H1 (cell line): ENCODE measurements at regions not wholly inside any gene's neighbourhood (a gene's known extent, or its start where the extent isn't known, plus 50 kb on each side); places are given as distances from the start of the nearest gene placed in this dataset.

Experiments
- CTCF ChIA-PET: fragments of 300-600 bp; sonication (Branson Sonifier 250); formaldehyde crosslinking; loops from one replicate; lab custom pipeline; 2021; ENCODE audit not compliant: partially characterized antibody; lab: Charles Lee
- POLR2A ChIA-PET: fragments of 300-600 bp; sonication (Branson Sonifier 250); formaldehyde crosslinking; loops from one replicate; lab custom pipeline; 2021; ENCODE audit warnings: inconsistent platforms; ENCODE audit not compliant: partially characterized antibody; lab: Charles Lee
- DNase-seq, 2 experiments: peaks; one replicate each; pipeline versions ENCODE4 v3.0.0 to v3.0.0-alpha.2; 2010 to 2022; ENCODE audit warnings: low spot score in 2 of 2, low read depth in 1 of 2, mixed read lengths in 1 of 2
- FAIRE-seq: peaks from 2 replicates; lab custom pipeline; 2011; peaks lifted over from hg19 to GRCh38; lab: Jason Lieb, UNC
- H2AFZ ChIP-seq: 2 replicates; pipeline ENCODE4 v1.8.1; 2012; ENCODE audit warnings: low read length, inconsistent platforms
- H2AK5ac ChIP-seq: 2 replicates; pipeline ENCODE4 v1.6.1; 2013; ENCODE audit warnings: low read depth, low read length
- H2BK120ac ChIP-seq: replicated peaks from 2 replicates; pipeline ENCODE3; 2013; ENCODE audit warnings: low read depth, low read length, inconsistent platforms
- H2BK12ac ChIP-seq: 2 replicates; pipeline ENCODE4 v1.6.1; 2013; ENCODE audit warnings: low read depth, low read length
- H2BK15ac ChIP-seq: 2 replicates; pipeline ENCODE4 v1.6.1; 2013; ENCODE audit warnings: low read length
- H2BK20ac ChIP-seq: 2 replicates; pipeline ENCODE4 v1.6.1; 2013; ENCODE audit warnings: low read length
- H2BK5ac ChIP-seq: 2 replicates; pipeline ENCODE4 v1.6.1; 2013; ENCODE audit warnings: low read depth, low read length
- H3K14ac ChIP-seq: 2 replicates; pipeline ENCODE4 v1.6.1; 2013; ENCODE audit warnings: inconsistent platforms; ENCODE audit not compliant: insufficient read length
- H3K18ac ChIP-seq: 2 replicates; pipeline ENCODE4 v1.6.1; 2013; ENCODE audit warnings: low read length; ENCODE audit errors: extremely low read depth
- H3K23ac ChIP-seq: 2 replicates; pipeline ENCODE4 v1.6.1; 2013; ENCODE audit warnings: inconsistent platforms; ENCODE audit not compliant: insufficient read length
- H3K23me2 ChIP-seq: 2 replicates; pipeline ENCODE4 v1.6.1; 2013; ENCODE audit warnings: low read depth, low read length
- H3K27ac ChIP-seq: 2 replicates; pipeline ENCODE4 v1.6.1; 2011; ENCODE audit warnings: low read depth, low read length, inconsistent platforms
- H3K27me3 ChIP-seq, 4 experiments: replicated peaks in 1 of 4; 1 replicate in 1 of 4; 2 replicates in 3 of 4; pipeline versions ENCODE4 v1.6.1 to v1.8.1; 2011 to 2013; ENCODE audit warnings: low read length in 3 of 4, mild to moderate bottlenecking in 3 of 4, inconsistent platforms in 2 of 4, mixed read lengths in 2 of 4, moderate library complexity in 1 of 4; ENCODE audit not compliant: control insufficient read depth in 3 of 4, insufficient read depth in 3 of 4; ENCODE audit errors: extremely low read depth in 1 of 4
- H3K36me3 ChIP-seq, 4 experiments: 2 replicates each; pipeline versions ENCODE4 v1.6.1 to v1.8.1; 2011 to 2013; ENCODE audit warnings: mild to moderate bottlenecking in 4 of 4, low read length in 3 of 4, moderate library complexity in 2 of 4, control low read depth in 1 of 4, inconsistent platforms in 1 of 4; ENCODE audit not compliant: insufficient read depth in 4 of 4, control insufficient read depth in 2 of 4
- H3K4ac ChIP-seq: replicated peaks from 2 replicates; pipeline ENCODE3; 2013; ENCODE audit warnings: low read length, low read depth, mixed read lengths, inconsistent platforms; ENCODE audit not compliant: insufficient read length
- H3K4me1 ChIP-seq, 4 experiments: replicated peaks in 1 of 4; 1 replicate in 1 of 4; 2 replicates in 3 of 4; pipeline versions ENCODE4 v1.6.1 to v1.8.1; 2011 to 2013; ENCODE audit warnings: low read length in 3 of 4, inconsistent platforms in 2 of 4, mixed read lengths in 1 of 4; ENCODE audit not compliant: insufficient read depth in 4 of 4, control insufficient read depth in 3 of 4
- H3K4me2 ChIP-seq, 2 experiments: 2 replicates each; pipeline versions ENCODE4 v1.6.1 to v1.8.1; 2011 to 2013; ENCODE audit warnings: low read depth in 2 of 2, low read length in 2 of 2, control low read depth in 1 of 2, inconsistent platforms in 1 of 2, mild to moderate bottlenecking in 1 of 2; ENCODE audit not compliant: insufficient read depth in 1 of 2
- H3K4me3 ChIP-seq, 4 experiments: fragments of 200-600, 300-600 bp in 1 of 4; sonication (generic), shearing (Covaris generic), sonication (Bioruptor Twin) in 1 of 4; 2 replicates each; pipeline versions ENCODE4 v1.5.1 to v1.8.1; 2011 to 2016; ENCODE audit warnings: low read length in 4 of 4, low read depth in 3 of 4, control low read depth in 2 of 4, inconsistent platforms in 2 of 4, mild to moderate bottlenecking in 2 of 4, mixed read lengths in 1 of 4, moderate library complexity in 1 of 4; ENCODE audit not compliant: insufficient read depth in 2 of 4; ENCODE audit errors: extremely low read depth in 1 of 4
- H3K56ac ChIP-seq: replicated peaks from 2 replicates; pipeline ENCODE3; 2013; ENCODE audit warnings: low read depth, mild to moderate bottlenecking, mixed read lengths, low read length, inconsistent platforms; ENCODE audit not compliant: insufficient read length
- H3K79me1 ChIP-seq: 2 replicates; pipeline ENCODE4 v1.6.1; 2013; ENCODE audit warnings: low read depth, low read length, control low read depth
- H3K79me2 ChIP-seq, 2 experiments: 2 replicates each; pipeline versions ENCODE4 v1.6.1 to v1.8.1; 2012 to 2013; ENCODE audit warnings: low read length in 2 of 2, mild to moderate bottlenecking in 2 of 2, inconsistent platforms in 1 of 2; ENCODE audit not compliant: insufficient read depth in 2 of 2, control insufficient read depth in 1 of 2
- H3K9ac ChIP-seq, 4 experiments: replicated peaks in 1 of 4; 1 replicate in 1 of 4; 2 replicates in 3 of 4; pipeline versions ENCODE4 v1.6.1 to v1.8.1; 2011 to 2013; ENCODE audit warnings: low read depth in 3 of 4, low read length in 3 of 4, control low read depth in 2 of 4, mild to moderate bottlenecking in 2 of 4, moderate library complexity in 2 of 4, inconsistent platforms in 1 of 4; ENCODE audit errors: extremely low read depth in 1 of 4
- H3K9me3 ChIP-seq, 2 experiments: 2 replicates each; pipeline versions ENCODE4 v1.6.1 to v1.8.1; 2012 to 2013; ENCODE audit warnings: mild to moderate bottlenecking in 2 of 2, moderate library complexity in 2 of 2, control low read depth in 1 of 2, inconsistent platforms in 1 of 2, low read depth in 1 of 2, low read length in 1 of 2, mixed read lengths in 1 of 2; ENCODE audit not compliant: insufficient read depth in 2 of 2
- H4K20me1 ChIP-seq, 2 experiments: replicated peaks in 1 of 2; 2 replicates each; pipeline versions ENCODE3 to v1.8.1; 2011 to 2013; ENCODE audit warnings: inconsistent platforms in 2 of 2, low read length in 2 of 2, mild to moderate bottlenecking in 1 of 2; ENCODE audit not compliant: insufficient read depth in 2 of 2, control insufficient read depth in 1 of 2
- H4K5ac ChIP-seq: 2 replicates; pipeline ENCODE4 v1.6.1; 2013; ENCODE audit warnings: low read length, low read depth, mixed read lengths, inconsistent platforms; ENCODE audit not compliant: insufficient read length
- H4K8ac ChIP-seq: 2 replicates; pipeline ENCODE4 v1.8.0; 2013; ENCODE audit warnings: mild to moderate bottlenecking, moderate library complexity, low read length, inconsistent platforms; ENCODE audit not compliant: insufficient read depth; ENCODE audit errors: extremely low read depth
- H4K91ac ChIP-seq: replicated peaks from 2 replicates; pipeline ENCODE3; 2013; ENCODE audit warnings: low read length, mixed read lengths, inconsistent platforms; ENCODE audit not compliant: insufficient read length
- BACH1 ChIP-seq: IDR thresholded peaks from 2 replicates; pipeline ENCODE4 v1.6.1; 2012; ENCODE audit warnings: low read length, improper control_type of control experiment
- EZH2 ChIP-seq: fragments of 200-600 bp; sonication (generic); IDR thresholded peaks from 2 replicates; pipeline ENCODE4 v1.7.1; 2012; ENCODE audit warnings: low read depth, mild to moderate bottlenecking, moderate library complexity, low read length, inconsistent platforms; ENCODE audit not compliant: severe bottlenecking
- GABPA ChIP-seq: IDR thresholded peaks from 2 replicates; pipeline ENCODE4 v1.6.1; 2011; ENCODE audit warnings: mild to moderate bottlenecking, low read length, moderate library complexity, borderline replicate concordance; ENCODE audit not compliant: insufficient read depth
- KDM5A ChIP-seq: fragments of 200-600 bp; IDR thresholded peaks from 2 replicates; pipeline ENCODE4 v1.7.1; 2012; ENCODE audit warnings: mild to moderate bottlenecking, low read length, inconsistent platforms, mixed read lengths
- SIRT6 ChIP-seq: IDR thresholded peaks from one replicate; pipeline ENCODE4 v1.7.1; 2012; ENCODE audit warnings: low read length, inconsistent platforms
- SP1 ChIP-seq: IDR thresholded peaks from 2 replicates; pipeline ENCODE4 v1.6.1; 2011; ENCODE audit warnings: low read depth, low read length
- TCF12 ChIP-seq: IDR thresholded peaks from 2 replicates; pipeline ENCODE4 v1.6.1; 2011; ENCODE audit warnings: low read depth, mild to moderate bottlenecking, low read length
- WGBS, 2 experiments: shearing (Covaris generic) in 1 of 2; methylation state at CpG; one replicate each; pipeline versions ENCODE4 v1.1.6 to v1.1.7; 2013 to 2015; ENCODE audit warnings: low lambda C conversion rate in 2 of 2, mixed read lengths in 2 of 2, inconsistent platforms in 1 of 2, low coverage in 1 of 2, missing lambda C conversion rate in 1 of 2; ENCODE audit not compliant: insufficient replicate concordance in 2 of 2, insufficient coverage in 1 of 2, insufficient read length in 1 of 2; ENCODE audit errors: extremely low coverage in 1 of 2, missing lambda C conversion rate in 1 of 2; 5-methylcytosine and 5-hydroxymethylcytosine counted together
- TF ChIP-seq, protein P1 (sequence below): IDR thresholded peaks from 2 replicates; pipeline ENCODE4 v1.6.1; 2012; ENCODE audit warnings: inconsistent platforms

DNA sequence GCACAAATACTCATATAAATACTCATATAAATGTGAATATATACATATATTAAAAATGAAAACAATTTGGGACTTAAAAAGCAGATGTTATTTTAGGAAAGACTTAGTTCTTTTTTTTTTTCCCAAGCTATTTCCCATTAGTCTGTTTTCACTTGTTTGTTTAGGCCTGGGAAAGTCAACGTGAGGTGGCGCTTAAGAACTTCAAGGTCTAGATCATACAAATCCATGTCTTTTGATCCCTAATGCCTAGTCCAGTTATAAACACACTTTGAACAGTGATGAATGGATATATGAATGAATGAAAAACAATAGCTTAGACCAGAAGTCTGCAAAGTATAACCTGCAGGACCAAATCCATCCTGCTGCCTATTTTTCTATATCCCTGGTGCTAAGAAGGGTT lies 224.5 kb downstream of the CGGBP1 start:
- H3K79me1 ChIP-seq = no peaks in the 10 kb centered on the region
- TF ChIP-seq KDM5A = no peak
- TF ChIP-seq, protein P1, sequence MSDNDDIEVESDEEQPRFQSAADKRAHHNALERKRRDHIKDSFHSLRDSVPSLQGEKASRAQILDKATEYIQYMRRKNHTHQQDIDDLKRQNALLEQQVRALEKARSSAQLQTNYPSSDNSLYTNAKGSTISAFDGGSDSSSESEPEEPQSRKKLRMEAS = no peak
- TF ChIP-seq GABPA = no peak
- no peak for TF ChIP-seq SP1
- no peak for TF ChIP-seq SIRT6
- TF ChIP-seq TCF12 = no peak
- no peak for TF ChIP-seq EZH2
- no peak for TF ChIP-seq BACH1
- TF ChIP-seq, all 59 proteins: peak for 0
- no peak for FAIRE-seq
- no peak overlapping the region for H4K5ac ChIP-seq
- H4K91ac ChIP-seq = no peak overlapping the region
- H2AK5ac ChIP-seq = no peak overlapping the region
- no peaks in the 10 kb centered on the region for H3K23me2 ChIP-seq
- no peak overlapping the region for H3K4me3 ChIP-seq
- no peak for DNase-seq
- no peaks in the 10 kb centered on the region for H3K9me3 ChIP-seq
- no peak overlapping the region for H2BK15ac ChIP-seq
- CTCF ChIA-PET = no interaction called here
- no peaks in the 10 kb centered on the region for H3K36me3 ChIP-seq
- no peak overlapping the region for H2BK5ac ChIP-seq
- no peak overlapping the region for H3K9ac ChIP-seq
- H4K8ac ChIP-seq = no peak overlapping the region
- H3K14ac ChIP-seq = no peak overlapping the region
- no peaks in the 10 kb centered on the region for H4K20me1 ChIP-seq
- H2AFZ ChIP-seq = no peak overlapping the region
- no peak overlapping the region for H2BK12ac ChIP-seq
- H3K23ac ChIP-seq = no peak overlapping the region
- POLR2A ChIA-PET = no interaction called here
- no peak overlapping the region for H3K4me2 ChIP-seq
- H2BK120ac ChIP-seq = no peak overlapping the region
- H3K56ac ChIP-seq = no peak overlapping the region
- H2BK20ac ChIP-seq = no peak overlapping the region
- H3K4me1 ChIP-seq = no peaks in the 10 kb centered on the region
- no peak overlapping the region for H3K27ac ChIP-seq
- H3K18ac ChIP-seq = no peak overlapping the region
- no peaks in the 10 kb centered on the region for H3K79me2 ChIP-seq
- 90% methylated on average over 2 of the region's 2 CpGs; no CpG with 5 or more reads in 1 of the 2 experiments for WGBS, 2 experiments
- H3K27me3 ChIP-seq = no peaks in the 10 kb centered on the region
- H3K4ac ChIP-seq = no peak overlapping the region
